Esophagus squamous epithelium (tissue), 4 donors: ENCODE measurements at regions not wholly inside any gene's neighbourhood (a gene's known extent, or its start where the extent isn't known, plus 50 kb on each side); places are given as distances from the start of the nearest gene placed in this dataset.

Experiments used
- CTCF ChIP-seq, 6 experiments: fragments of 450-650 bp in 4 of 6; fragments of 200-600 bp in 2 of 6; sonication (generic) in 2 of 6; IDR thresholded peaks; one replicate each; pipeline ENCODE4 v1.5.1; 2016 to 2019; ENCODE audit warnings: antibody characterized with exemption in 6 of 6, mild to moderate bottlenecking in 4 of 6, moderate library complexity in 4 of 6
- POLR2A ChIP-seq, 4 donors: fragments of 450-650 bp; IDR thresholded peaks; one replicate each; pipeline ENCODE4 v1.6.1; 2017; ENCODE audit warnings: antibody characterized with exemption in 4 of 4, mild to moderate bottlenecking in 4 of 4, moderate library complexity in 3 of 4

- no peak for TF ChIP-seq CTCF (IDR thresholded peaks at IDR 0.05)
- no peak for TF ChIP-seq POLR2A (IDR thresholded peaks at IDR 0.05)
Measured at GRCh38 chr1:239212811-239213220, 173.6 kb upstream of the CHRM3 start.
